ENCODE measurements at regions not wholly inside any gene's neighbourhood (a gene's known extent, or its start where the extent isn't known, plus 50 kb on each side); places are given as distances from the start of the nearest gene placed in this dataset.

- Histone ChIP-seq H3K27ac (no peak overlapping the region), H3K9me3 (no peaks in the 10 kb centered on the region), H3K4me1 (no peaks in the 10 kb centered on the region), H3K27me3 (ENCODE audit: low read depth) (no peaks in the 10 kb centered on the region), H3K36me3 (no peaks in the 10 kb centered on the region), H3K4me3 (no peak overlapping the region)
- intact Hi-C loops (cut with DNase I): no loop called here
- no peak for TF ChIP-seq CTCF (IDR thresholded peaks at IDR 0.05)
- no peak for ATAC-seq
- DNase-seq: no peak
Measured at GRCh38 chrX:51281758-51282318, 50.8 kb upstream of the NUDT10 start.
